Stomach (tissue), 4 donors: ENCODE measurements at regions not wholly inside any gene's neighbourhood (a gene's known extent, or its start where the extent isn't known, plus 50 kb on each side); places are given as distances from the start of the nearest gene placed in this dataset.

ENCODE experiments used
- CTCF ChIP-seq, 7 experiments: fragments of 450-650 bp in 4 of 7; fragments of 200-600 bp in 3 of 7; sonication (generic) in 3 of 7; IDR thresholded peaks; one replicate each; pipeline ENCODE4 v1.5.1; 2016 to 2019; ENCODE audit warnings: antibody characterized with exemption in 7 of 7, control low read depth in 2 of 7, mild to moderate bottlenecking in 1 of 7
- EP300 ChIP-seq: sonication (generic); formaldehyde crosslinking; IDR thresholded peaks from one replicate; pipeline ENCODE4 v1.6.1; 2017; ENCODE audit warnings: antibody characterized with exemption
- POLR2A ChIP-seq, 4 donors: fragments of 450-650 bp; IDR thresholded peaks; one replicate each; pipeline ENCODE4 v1.6.1; 2016; ENCODE audit warnings: antibody characterized with exemption in 4 of 4, control low read depth in 2 of 4, mild to moderate bottlenecking in 1 of 4, moderate library complexity in 1 of 4
- POLR2AphosphoS5 ChIP-seq, 3 donors: sonication (generic); formaldehyde crosslinking; IDR thresholded peaks; one replicate each; pipeline ENCODE4 v1.6.1; 2016; ENCODE audit warnings: antibody characterized with exemption in 3 of 3

DNA sequence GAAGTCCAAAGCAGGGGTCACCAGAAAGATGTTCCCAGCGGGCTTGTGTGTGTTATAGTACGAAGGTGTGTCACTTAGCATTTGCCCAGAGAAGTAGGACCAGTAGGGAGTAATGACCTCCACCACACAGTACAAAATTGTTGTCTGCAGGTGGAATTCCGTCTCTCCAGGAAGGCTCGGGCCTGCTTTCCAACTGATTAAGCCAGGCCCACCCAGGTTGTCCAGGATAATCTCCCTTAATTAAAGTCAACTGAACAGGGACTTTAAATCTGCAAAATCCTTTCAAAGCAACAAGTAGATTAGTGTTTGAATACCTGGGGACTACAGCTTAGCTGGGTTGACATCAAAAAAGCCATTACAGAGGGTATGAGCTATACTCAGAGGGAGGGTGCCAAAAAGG lies 131.3 kb downstream of the BACH1 start:
- no peak for TF ChIP-seq CTCF (IDR thresholded peaks at IDR 0.05)
- TF ChIP-seq EP300 = no peak
- TF ChIP-seq POLR2AphosphoS5 (IDR thresholded peaks at IDR 0.05) = no peak
- TF ChIP-seq POLR2A (IDR thresholded peaks at IDR 0.05) = no peak
